T-helper 1 cell treated with Interleukin-12 subunit alpha and Interleukin-12 subunit beta and Interleukin-4 antibody, amounts not matched to agents 30 ng/mL and 1 ng/mL, for 36 hours (primary cell): ENCODE measurements at regions not wholly inside any gene's neighbourhood (a gene's known extent, or its start where the extent isn't known, plus 50 kb on each side); places are given as distances from the start of the nearest gene placed in this dataset.
"Not testable (repeated sequence)": the region's sequence is repeated elsewhere in the genome, so short reads cannot be mapped to it uniquely, and the experiment has no call there.

Source experiments
- intact Hi-C: fragments of 100-400 bp; cut with micrococcal nuclease; formaldehyde crosslinking; loops from one replicate; pipeline ENCODE4 v1.15.1; 2024

DNA sequence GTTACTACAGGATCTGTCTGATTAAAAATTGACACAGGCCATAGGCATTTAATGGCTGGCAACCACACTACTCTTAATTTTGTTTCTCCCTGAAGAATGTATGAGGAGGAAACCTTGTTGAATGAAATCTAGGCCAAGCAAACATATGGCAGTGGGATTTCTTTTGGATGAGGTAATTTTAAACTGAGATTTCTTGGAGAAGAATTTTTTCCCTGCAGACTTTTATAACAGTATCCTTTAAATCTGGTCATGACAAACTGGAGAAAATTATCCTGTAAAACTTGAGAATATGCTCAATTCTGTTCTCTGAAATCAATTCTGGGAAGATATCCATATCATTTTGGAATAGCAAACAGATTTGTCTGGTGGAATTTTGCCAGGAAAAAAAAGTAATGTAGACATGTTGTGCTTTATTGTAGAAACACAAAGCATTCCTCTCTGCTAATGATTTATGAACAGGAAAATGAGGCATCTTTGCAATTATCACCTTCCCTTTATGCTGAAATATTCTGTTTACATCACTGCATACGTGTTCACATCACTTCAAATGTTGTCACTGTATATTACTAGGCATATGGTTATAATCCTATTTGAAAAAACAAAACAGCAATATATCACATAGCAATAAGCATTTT, 108.3 kb upstream of the ARSJ start:
- intact Hi-C loops: no loop called here

DNA sequence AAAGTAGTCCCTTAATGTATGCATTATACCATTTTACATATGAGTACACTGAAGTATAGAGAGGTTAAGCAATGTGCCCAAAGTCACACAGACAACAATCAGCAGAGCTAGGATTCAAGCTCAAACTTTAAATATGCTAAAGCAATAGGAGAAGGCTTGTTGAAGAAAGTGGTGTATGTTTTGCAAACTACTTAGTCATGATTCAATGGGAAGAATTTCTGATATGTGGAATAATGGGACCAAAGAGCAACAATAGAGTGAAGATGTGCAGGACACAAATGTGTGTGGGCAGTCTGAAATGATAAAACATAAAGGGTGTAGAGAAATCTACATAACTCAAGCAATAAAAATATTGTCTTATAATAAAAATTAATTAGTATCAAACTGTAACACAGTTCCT, 109.0 kb upstream of the ARSJ start:
- intact Hi-C loops: no loop called here

- intact Hi-C loops: no loop called here
These were observed 112.1 kb upstream of the ARSJ start for GRCh38 chr4:114091546-114091945.

DNA sequence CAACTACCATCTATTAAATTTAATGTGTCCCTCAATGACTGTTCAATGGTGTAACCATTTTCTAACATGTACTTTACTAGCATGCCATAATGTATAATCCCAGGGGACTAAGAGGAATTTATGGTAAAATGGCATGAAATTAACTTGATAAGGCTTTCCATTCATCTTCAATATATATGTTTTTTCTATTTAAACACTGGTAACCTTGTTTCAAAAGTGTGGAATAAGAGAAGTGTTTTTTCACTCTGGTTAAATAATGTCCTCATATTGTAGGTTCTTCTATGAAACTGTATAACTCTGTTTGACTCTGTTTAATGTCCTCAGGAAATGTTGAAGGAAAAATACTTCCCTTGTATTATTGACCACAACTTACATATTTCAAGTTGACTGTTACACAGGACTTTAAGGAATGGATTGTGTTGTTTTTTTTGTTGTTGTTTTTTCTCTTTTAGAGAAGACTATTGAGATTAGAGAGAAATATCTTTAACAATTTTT, 113.8 kb upstream of the ARSJ start:
- intact Hi-C loops: no loop called here

DNA sequence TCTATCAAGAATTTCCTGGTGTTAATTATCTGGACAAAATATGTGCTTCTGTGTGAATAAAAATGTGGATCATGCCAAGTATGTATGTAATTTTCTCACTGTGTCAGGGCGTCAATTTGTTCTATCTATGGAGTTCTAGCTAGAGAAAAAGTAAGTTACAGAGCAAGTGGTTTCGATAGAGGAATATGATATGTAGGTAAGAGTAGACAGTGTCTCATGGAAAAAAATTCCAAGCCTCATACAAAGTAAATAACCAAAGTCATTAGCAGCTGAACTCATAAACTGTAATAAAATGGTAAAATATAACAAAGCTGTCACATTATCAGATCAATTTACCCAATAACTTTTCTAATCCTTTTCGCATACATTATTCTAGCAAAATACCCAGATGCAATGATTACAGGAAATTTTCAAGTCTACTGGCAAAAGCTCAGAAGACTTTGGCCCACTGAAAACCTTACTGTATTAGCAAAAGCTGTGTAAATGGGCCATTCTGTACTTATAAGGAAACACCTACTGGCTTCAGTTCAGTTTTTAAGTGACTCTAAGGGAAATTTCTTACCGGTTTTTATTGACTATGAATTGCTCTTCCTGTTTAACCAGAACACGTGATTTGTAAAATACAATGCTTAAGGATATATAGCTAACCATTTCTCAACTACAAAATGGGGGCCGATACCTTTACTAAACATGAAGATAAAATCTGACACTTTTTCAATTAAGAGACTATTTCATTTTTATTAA, 121.0 kb upstream of the ARSJ start:
- intact Hi-C loops: no loop called here

GRCh38 chr4:114103908-114104307, 124.5 kb upstream of the ARSJ start:
- intact Hi-C loops: no loop called here

DNA sequence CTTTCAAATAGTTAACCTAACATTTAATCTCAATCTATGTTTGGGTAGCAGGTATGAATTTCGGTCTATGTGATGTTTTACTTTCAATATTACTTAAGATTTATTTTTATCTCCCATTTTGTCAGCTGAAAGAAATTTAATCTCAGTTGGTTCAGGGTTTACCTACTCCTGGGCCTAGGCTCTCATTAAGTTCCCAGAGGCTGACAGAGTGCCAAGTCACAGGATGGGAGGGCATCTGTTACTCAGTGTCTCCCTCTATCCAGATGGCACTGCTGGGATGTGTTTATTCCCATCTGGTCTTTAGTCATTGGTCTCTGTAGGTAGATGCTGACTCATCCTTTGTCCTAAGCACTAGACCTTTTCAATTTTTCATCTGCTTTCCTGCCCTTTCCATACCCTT, 129.4 kb upstream of the ARSJ start:
- intact Hi-C loops: no loop called here

DNA sequence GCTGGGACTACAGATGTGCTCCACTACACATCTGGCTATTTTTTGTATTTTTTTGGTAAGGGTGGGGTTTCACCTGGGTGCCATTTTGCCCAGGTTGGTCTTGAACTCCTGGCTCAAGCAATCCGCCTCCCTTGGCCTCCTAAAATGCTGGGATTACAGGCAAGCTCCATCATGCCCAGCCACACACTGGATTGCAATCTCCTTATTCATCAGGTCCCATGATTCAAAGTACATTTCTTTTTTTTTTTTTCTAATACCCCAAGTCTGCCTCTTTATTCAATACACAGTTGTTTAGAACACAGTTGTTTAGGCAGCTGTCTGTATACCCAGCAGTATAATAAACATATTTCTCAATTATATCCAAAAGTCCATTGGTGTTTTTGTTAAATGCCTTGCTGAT, 130.3 kb upstream of the ARSJ start:
- intact Hi-C loops: no loop called here

- intact Hi-C loops: no loop called here
These were observed 136.1 kb upstream of the ARSJ start for GRCh38 chr4:114115526-114115925.

- intact Hi-C loops: no loop called here
These were observed 137.4 kb upstream of the ARSJ start for GRCh38 chr4:114116861-114117260.

GRCh38 chr4:114121221-114121620, 141.8 kb upstream of the ARSJ start:
- intact Hi-C loops: no loop called here

DNA sequence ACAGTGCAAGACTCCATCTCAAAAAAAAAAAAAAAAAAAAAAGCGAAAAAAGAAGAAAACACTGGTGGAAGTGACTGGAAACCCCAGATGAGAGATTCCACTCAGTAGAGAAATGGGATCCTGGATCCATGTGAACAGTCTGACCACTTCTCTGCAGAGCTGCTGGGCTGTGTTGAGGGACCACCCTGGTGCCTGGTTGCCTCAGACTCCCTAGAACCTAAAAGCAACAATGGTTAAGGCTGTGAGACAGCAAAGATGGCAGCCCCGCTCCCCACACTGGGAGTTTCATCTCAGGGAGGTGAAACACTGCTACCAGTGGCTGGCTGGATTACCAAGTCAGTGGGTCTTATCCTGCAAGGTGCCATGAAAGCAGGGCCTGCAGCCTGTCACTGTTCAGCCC, 152.8 kb upstream of the ARSJ start:
- intact Hi-C loops: no loop called here

GRCh38 chr4:114132830-114133229, 153.4 kb upstream of the ARSJ start:
- intact Hi-C loops: no loop called here

DNA sequence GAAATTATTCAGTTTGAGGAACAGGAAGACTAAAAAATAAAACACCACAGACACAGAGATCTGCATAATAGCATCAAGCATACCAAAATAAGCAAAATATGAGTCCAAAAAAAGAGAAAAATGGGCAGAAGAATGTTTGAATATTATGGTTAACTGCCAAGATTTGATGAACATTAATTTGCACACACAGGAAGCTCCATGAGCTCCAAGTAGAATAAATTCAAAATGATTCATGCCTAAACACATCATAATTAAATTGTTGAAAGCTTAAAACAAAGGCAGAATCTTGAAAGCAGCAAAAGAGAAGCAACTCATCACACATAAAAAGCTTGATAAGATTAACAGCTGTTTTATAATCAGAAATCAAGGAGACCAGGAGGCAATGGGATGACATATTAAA, 156.6 kb upstream of the ARSJ start:
- intact Hi-C loops: no loop called here

- intact Hi-C loops: no loop called here
These were observed 158.5 kb upstream of the ARSJ start for GRCh38 chr4:114137984-114138383.

DNA sequence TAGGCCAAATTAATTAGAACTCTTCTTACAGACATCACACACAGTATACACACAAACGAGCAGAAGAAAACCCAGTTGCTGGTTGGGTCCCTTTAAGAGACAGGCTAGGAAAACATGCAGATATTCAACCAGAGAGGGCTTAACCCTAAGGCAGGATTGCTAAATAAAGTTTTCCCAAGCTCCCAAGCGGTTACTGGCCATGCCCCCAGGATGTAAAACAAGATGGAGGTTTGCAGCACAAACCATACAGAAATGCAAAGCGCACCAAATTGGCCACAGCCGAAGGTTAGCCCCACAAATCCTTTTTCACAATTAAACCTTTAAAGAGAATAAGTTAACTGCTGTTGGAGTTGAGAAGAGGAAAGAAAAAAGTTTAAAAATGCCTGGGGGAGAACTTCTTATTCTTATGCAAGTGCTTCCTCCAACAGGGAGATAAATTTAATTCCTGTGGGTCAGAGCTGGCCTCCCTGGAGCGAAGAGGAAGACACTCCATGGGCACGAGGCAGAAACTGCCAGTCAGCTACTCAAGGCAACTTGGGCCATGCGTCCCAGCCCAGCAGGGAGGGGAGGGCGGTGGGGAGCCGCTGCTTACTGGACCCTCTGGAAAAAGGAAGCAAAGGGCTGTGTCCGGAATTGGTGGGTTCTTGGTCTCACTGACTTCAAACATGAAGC, 167.6 kb upstream of the ARSJ start:
- intact Hi-C loops: no loop called here

- intact Hi-C loops: not testable (repeated sequence)
These were observed 168.3 kb upstream of the ARSJ start for GRCh38 chr4:114147619-114148208.

- intact Hi-C loops: not testable (repeated sequence)
These were observed 169.1 kb upstream of the ARSJ start for GRCh38 chr4:114148372-114149070.

GRCh38 chr4:114156371-114156770, 176.9 kb upstream of the ARSJ start:
- intact Hi-C loops: no loop called here

- intact Hi-C loops: no loop called here
These were observed 182.4 kb upstream of the ARSJ start for GRCh38 chr4:114161809-114162208.

- intact Hi-C loops: no loop called here
These were observed 183.6 kb upstream of the ARSJ start for GRCh38 chr4:114163051-114163450.

- intact Hi-C loops: no loop called here
These were observed 194.5 kb upstream of the ARSJ start for GRCh38 chr4:114173968-114174367.
